ENCODE measurements at regions not wholly inside any gene's neighbourhood (a gene's known extent, or its start where the extent isn't known, plus 50 kb on each side); places are given as distances from the start of the nearest gene placed in this dataset.
"Not testable (repeated sequence)": the region's sequence is repeated elsewhere in the genome, so short reads cannot be mapped to it uniquely, and the experiment has no call there.

DNA sequence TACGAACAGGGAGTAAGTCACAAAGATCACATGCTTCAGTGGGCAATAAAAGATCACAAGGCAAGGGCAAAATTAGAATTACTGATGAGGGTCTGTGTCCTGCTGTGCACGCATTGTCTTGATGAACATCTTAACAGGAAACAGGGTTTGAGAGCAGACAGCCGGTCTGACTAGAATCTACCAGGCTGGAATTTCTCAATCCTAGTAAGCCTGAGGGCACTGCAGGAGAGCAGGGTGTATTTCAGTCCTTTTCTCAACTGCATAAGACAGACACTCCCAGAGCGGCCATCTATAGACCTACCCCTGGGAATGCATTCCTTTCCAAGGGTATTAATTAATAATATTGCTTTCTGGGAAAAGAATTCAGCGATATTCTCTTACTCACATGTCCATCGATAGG lies 800.0 kb downstream of the AACS start:
- TF ChIP-seq, protein P1, sequence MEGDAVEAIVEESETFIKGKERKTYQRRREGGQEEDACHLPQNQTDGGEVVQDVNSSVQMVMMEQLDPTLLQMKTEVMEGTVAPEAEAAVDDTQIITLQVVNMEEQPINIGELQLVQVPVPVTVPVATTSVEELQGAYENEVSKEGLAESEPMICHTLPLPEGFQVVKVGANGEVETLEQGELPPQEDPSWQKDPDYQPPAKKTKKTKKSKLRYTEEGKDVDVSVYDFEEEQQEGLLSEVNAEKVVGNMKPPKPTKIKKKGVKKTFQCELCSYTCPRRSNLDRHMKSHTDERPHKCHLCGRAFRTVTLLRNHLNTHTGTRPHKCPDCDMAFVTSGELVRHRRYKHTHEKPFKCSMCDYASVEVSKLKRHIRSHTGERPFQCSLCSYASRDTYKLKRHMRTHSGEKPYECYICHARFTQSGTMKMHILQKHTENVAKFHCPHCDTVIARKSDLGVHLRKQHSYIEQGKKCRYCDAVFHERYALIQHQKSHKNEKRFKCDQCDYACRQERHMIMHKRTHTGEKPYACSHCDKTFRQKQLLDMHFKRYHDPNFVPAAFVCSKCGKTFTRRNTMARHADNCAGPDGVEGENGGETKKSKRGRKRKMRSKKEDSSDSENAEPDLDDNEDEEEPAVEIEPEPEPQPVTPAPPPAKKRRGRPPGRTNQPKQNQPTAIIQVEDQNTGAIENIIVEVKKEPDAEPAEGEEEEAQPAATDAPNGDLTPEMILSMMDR (IDR thresholded peaks at IDR 0.05) = not testable (repeated sequence)
- TF ChIP-seq POLR2A (IDR thresholded peaks at IDR 0.05) = not testable (repeated sequence)

Data from heart left ventricle (tissue), 13 donors.